Ascending aorta (tissue), 2 donors: ENCODE measurements at regions not wholly inside any gene's neighbourhood (a gene's known extent, or its start where the extent isn't known, plus 50 kb on each side); places are given as distances from the start of the nearest gene placed in this dataset.
"Not testable (repeated sequence)": the region's sequence is repeated elsewhere in the genome, so short reads cannot be mapped to it uniquely, and the experiment has no call there.

Experiments used
- DNase-seq, 2 donors: peaks; one replicate each; pipeline ENCODE4 v3.0.0-alpha.2; 2019; ENCODE audit warnings: low spot score in 2 of 2
- H3K27ac ChIP-seq, 2 donors: fragments of 200-600 bp; sonication (generic); one replicate each; pipeline ENCODE4 v1.5.1; 2016 to 2017; ENCODE audit warnings: mild to moderate bottlenecking in 1 of 2
- H3K27me3 ChIP-seq: fragments of 200-600 bp; sonication (generic); one replicate; pipeline ENCODE4 v1.5.1; 2017
- H3K36me3 ChIP-seq, 2 donors: fragments of 200-600 bp; sonication (generic); one replicate each; pipeline ENCODE4 v1.5.1; 2016
- H3K4me1 ChIP-seq, 2 donors: fragments of 200-600 bp; sonication (generic); one replicate each; pipeline ENCODE4 v1.5.1; 2016 to 2017; ENCODE audit warnings: mild to moderate bottlenecking in 1 of 2
- H3K4me3 ChIP-seq, 2 donors: fragments of 200-600 bp; sonication (generic); one replicate each; pipeline ENCODE4 v1.5.1; 2016 to 2017; ENCODE audit warnings: mild to moderate bottlenecking in 1 of 2
- H3K9me3 ChIP-seq, 2 donors: fragments of 200-600 bp; sonication (generic); one replicate each; pipeline ENCODE4 v1.5.1; 2016
- CTCF ChIP-seq, 3 experiments: fragments of 200-600 bp in 2 of 3; fragments of 450-650 bp in 1 of 3; sonication (generic) in 2 of 3; IDR thresholded peaks; one replicate each; pipeline ENCODE4 v1.5.1; 2016 to 2019; ENCODE audit warnings: antibody characterized with exemption in 3 of 3, mild to moderate bottlenecking in 1 of 3, moderate library complexity in 1 of 3
- intact Hi-C: fragments of 100-400 bp; cut with DNase I; formaldehyde crosslinking; loops from one replicate; pipeline ENCODE4 v1.15.1; 2023

- no peak overlapping the region for H3K27ac ChIP-seq
These were observed 158.4 kb downstream of the TENT5D start for GRCh38 chrX:80578517-80579105.

GRCh38 chrX:80590992-80591391 is 170.7 kb downstream of the TENT5D start:
- H3K4me3 ChIP-seq, H3K27ac ChIP-seq, H3K4me1 ChIP-seq, DNase-seq, H3K36me3 ChIP-seq, H3K27me3 ChIP-seq, intact Hi-C loops, H3K9me3 ChIP-seq: not testable (repeated sequence)

More at GRCh38 chrX:80578517-80579105, 158.4 kb downstream of the TENT5D start:
- Histone ChIP-seq H3K4me3 (no peak overlapping the region), H3K9me3 (no peaks in the 10 kb centered on the region), H3K36me3 (no peaks in the 10 kb centered on the region), H3K4me1 (no peaks in the 10 kb centered on the region), H3K27me3 (no peaks in the 10 kb centered on the region)
- no peak for DNase-seq
- TF ChIP-seq CTCF (IDR thresholded peaks at IDR 0.05), result peak in 2 of 3 experiments; percentile 28 to 48
- intact Hi-C loops, result no loop called here

- no peak for DNase-seq
- Histone ChIP-seq H3K36me3 (no peaks in the 10 kb centered on the region), H3K27ac (no peak overlapping the region), H3K9me3 (no peaks in the 10 kb centered on the region), H3K4me1 (no peaks in the 10 kb centered on the region), H3K27me3 (no peaks in the 10 kb centered on the region), H3K4me3 (no peak overlapping the region)
- intact Hi-C loops, result no loop called here
- no peak for TF ChIP-seq CTCF (IDR thresholded peaks at IDR 0.05)
These were observed 182.0 kb downstream of the TENT5D start for GRCh38 chrX:80602036-80602860.
